ENCODE measurements at regions not wholly inside any gene's neighbourhood (a gene's known extent, or its start where the extent isn't known, plus 50 kb on each side); places are given as distances from the start of the nearest gene placed in this dataset.

GRCh38 chr13:30025351-30025750 is 174.9 kb upstream of the UBL3 start:
- no peak for TF ChIP-seq TEAD4 (IDR thresholded peaks at IDR 0.05)
- TF ChIP-seq TAF1 (IDR thresholded peaks at IDR 0.05; ENCODE audit: low read depth): no peak
- TF ChIP-seq REST (IDR thresholded peaks at IDR 0.05; ENCODE audit: low read depth): no peak
- no peak for TF ChIP-seq FOXM1 (IDR thresholded peaks at IDR 0.05; ENCODE audit: borderline replicate concordance, low read depth)
- TF ChIP-seq EP300 (IDR thresholded peaks at IDR 0.05; ENCODE audit: borderline replicate concordance): no peak
- TF ChIP-seq CEBPB (IDR thresholded peaks at IDR 0.05): no peak
- no peak for TF ChIP-seq ZBTB7A (IDR thresholded peaks at IDR 0.05; ENCODE audit: low read depth)
- TF ChIP-seq NFIC (IDR thresholded peaks at IDR 0.05): no peak
- TF ChIP-seq CREB1 (IDR thresholded peaks at IDR 0.05; ENCODE audit: low read depth): no peak
- TF ChIP-seq MAX (IDR thresholded peaks at IDR 0.05): no peak
- TF ChIP-seq TCF12 (IDR thresholded peaks at IDR 0.05; ENCODE audit: low read depth): no peak
- no peak for TF ChIP-seq EGR1 (IDR thresholded peaks at IDR 0.05)
- TF ChIP-seq RAD21 (IDR thresholded peaks at IDR 0.05; ENCODE audit: low read depth): no peak
- no peak for TF ChIP-seq YY1 (IDR thresholded peaks at IDR 0.05; ENCODE audit: low read depth)

DNA sequence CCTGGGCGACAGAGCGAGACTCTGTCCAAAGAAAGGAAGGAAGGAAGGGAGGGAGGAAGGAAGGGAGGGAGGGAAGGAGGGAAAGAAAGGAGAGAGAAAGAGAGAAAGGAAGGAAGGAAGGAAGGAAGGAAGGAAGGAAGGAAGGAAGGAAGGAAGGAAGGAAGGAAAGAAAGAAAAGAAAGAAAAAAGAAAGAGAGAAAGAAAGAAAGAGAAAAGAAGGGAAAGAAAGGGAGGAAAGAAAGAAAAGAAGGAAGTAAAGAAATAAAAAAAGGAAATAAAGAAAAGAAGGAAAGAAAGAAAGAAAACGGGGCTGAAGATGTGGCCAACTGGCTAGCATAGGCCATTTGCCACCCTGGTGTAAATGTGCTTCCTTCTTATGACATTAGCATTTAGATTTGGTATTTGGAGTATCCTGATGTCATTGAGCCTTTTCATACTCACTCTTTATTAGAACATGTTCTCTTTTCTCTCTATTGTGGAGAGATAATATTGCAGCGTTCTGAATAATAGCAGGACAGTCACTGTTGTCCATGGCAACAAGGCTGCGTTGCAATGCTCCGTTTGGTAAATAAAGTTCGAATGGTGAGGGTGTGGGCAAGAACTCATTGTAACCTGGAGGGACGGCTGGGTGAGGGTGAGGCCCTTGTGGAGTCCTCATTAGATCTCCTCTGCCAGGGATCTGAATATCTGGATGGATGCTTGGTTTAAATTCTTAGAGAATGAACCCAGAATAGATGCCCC is 173.9 kb upstream of the UBL3 start:
- TF ChIP-seq RAD21 (IDR thresholded peaks at IDR 0.05; ENCODE audit: low read depth) (no peak), EP300 (IDR thresholded peaks at IDR 0.05; ENCODE audit: borderline replicate concordance) (no peak), MAX (IDR thresholded peaks at IDR 0.05) (no peak)

DNA sequence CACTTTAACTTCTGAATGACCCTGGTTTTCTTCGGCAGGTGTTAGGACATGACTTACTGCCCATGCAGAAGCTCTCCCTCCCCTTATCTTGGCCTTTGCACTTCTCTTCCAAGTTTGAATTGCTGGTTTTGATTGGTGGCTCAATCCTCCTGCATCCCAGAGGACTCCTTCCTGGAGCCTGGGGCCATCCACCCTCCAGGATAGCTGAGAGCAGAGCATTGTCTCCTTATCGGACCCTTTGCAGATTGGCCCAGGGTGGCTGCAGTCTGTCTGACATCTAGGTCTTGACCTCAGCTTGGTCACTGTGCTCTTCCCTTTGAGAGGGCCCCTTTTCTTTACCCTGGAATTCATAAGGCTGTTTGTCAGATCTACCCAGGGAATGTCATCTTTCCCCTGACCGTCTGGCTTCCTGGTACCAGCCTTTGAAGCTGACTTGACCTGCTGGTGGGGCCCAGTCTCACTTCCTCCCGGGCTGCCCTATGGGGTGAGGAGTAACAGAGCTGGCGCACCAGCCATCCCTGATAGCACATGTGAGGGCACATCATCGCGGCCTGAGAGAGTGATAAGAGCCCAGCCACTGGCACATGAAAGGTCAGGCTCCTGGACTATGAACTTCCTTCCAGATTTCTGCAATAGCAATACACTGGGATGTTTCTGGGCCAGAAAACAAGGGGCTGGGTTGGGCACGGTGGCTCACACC is 172.9 kb upstream of the UBL3 start:
- TF ChIP-seq EGR1 (IDR thresholded peaks at IDR 0.05): no peak
- TF ChIP-seq FOXM1 (IDR thresholded peaks at IDR 0.05; ENCODE audit: borderline replicate concordance, low read depth): no peak
- no peak for TF ChIP-seq TCF12 (IDR thresholded peaks at IDR 0.05; ENCODE audit: low read depth)
- no peak for TF ChIP-seq REST (IDR thresholded peaks at IDR 0.05; ENCODE audit: low read depth)
- no peak for TF ChIP-seq TAF1 (IDR thresholded peaks at IDR 0.05; ENCODE audit: low read depth)
- no peak for TF ChIP-seq NFIC (IDR thresholded peaks at IDR 0.05)
- TF ChIP-seq CEBPB (IDR thresholded peaks at IDR 0.05): no peak
- TF ChIP-seq YY1 (IDR thresholded peaks at IDR 0.05; ENCODE audit: low read depth): no peak
- TF ChIP-seq MAX (IDR thresholded peaks at IDR 0.05): no peak
- no peak for TF ChIP-seq RAD21 (IDR thresholded peaks at IDR 0.05; ENCODE audit: low read depth)

- no peak for TF ChIP-seq CEBPB (IDR thresholded peaks at IDR 0.05)
- TF ChIP-seq EGR1 (IDR thresholded peaks at IDR 0.05): no peak
- no peak for TF ChIP-seq YY1 (IDR thresholded peaks at IDR 0.05; ENCODE audit: low read depth)
- no peak for TF ChIP-seq NFIC (IDR thresholded peaks at IDR 0.05)
- no peak for TF ChIP-seq MAX (IDR thresholded peaks at IDR 0.05)
- TF ChIP-seq CREB1 (IDR thresholded peaks at IDR 0.05; ENCODE audit: low read depth): no peak
- TF ChIP-seq USF1 (IDR thresholded peaks at IDR 0.05): no peak
- no peak for TF ChIP-seq TEAD4 (IDR thresholded peaks at IDR 0.05)
- no peak for TF ChIP-seq TAF1 (IDR thresholded peaks at IDR 0.05; ENCODE audit: low read depth)
- no peak for TF ChIP-seq TCF12 (IDR thresholded peaks at IDR 0.05; ENCODE audit: low read depth)
- no peak for TF ChIP-seq REST (IDR thresholded peaks at IDR 0.05; ENCODE audit: low read depth)
- no peak for TF ChIP-seq FOXM1 (IDR thresholded peaks at IDR 0.05; ENCODE audit: borderline replicate concordance, low read depth)
- TF ChIP-seq ZBTB7A (IDR thresholded peaks at IDR 0.05; ENCODE audit: low read depth): no peak
- no peak for TF ChIP-seq RAD21 (IDR thresholded peaks at IDR 0.05; ENCODE audit: low read depth)
- TF ChIP-seq EP300 (IDR thresholded peaks at IDR 0.05; ENCODE audit: borderline replicate concordance): no peak
Observed at GRCh38 chr13:30022796-30023195, 172.4 kb upstream of the UBL3 start.

All from Ishikawa (cell line).